HUES64 (cell line): ENCODE measurements at regions not wholly inside any gene's neighbourhood (a gene's known extent, or its start where the extent isn't known, plus 50 kb on each side); places are given as distances from the start of the nearest gene placed in this dataset.

Experiments used
- H3K27ac ChIP-seq: 2 replicates; pipeline ENCODE4 v1.7.0; 2013; ENCODE audit warnings: low read depth, low read length, inconsistent platforms
- H3K27me3 ChIP-seq: 2 replicates; pipeline ENCODE4 v1.6.1; 2013; ENCODE audit warnings: mild to moderate bottlenecking, low read length; ENCODE audit not compliant: insufficient read depth
- H3K36me3 ChIP-seq: 2 replicates; pipeline ENCODE4 v1.6.1; 2013; ENCODE audit warnings: mild to moderate bottlenecking, low read length; ENCODE audit not compliant: insufficient read depth
- H3K4me1 ChIP-seq: 2 replicates; pipeline ENCODE4 v1.6.1; 2013; ENCODE audit warnings: mild to moderate bottlenecking, low read length, moderate library complexity; ENCODE audit not compliant: insufficient read depth
- H3K4me3 ChIP-seq: 2 replicates; pipeline ENCODE4 v1.5.1; 2013; ENCODE audit warnings: mild to moderate bottlenecking, low read length, moderate library complexity
- H3K9ac ChIP-seq: 2 replicates; pipeline ENCODE4 v1.6.1; 2013; ENCODE audit warnings: mild to moderate bottlenecking, low read depth, low read length
- H3K9me3 ChIP-seq: 2 replicates; pipeline ENCODE4 v1.6.1; 2013; ENCODE audit warnings: low read depth, low read length; ENCODE audit not compliant: insufficient read depth
- WGBS: fragments of 150-250, 120-280 bp; methylation state at CpG from one replicate; pipeline ENCODE4 v1.1.7; 2013; ENCODE audit warnings: missing lambda C conversion rate; 5-methylcytosine and 5-hydroxymethylcytosine counted together

- Histone ChIP-seq H3K9me3 (no peaks in the 10 kb centered on the region), H3K9ac (no peak overlapping the region), H3K27ac (no peak overlapping the region), H3K36me3 (no peaks in the 10 kb centered on the region), H3K27me3 (peaks cover 17% of the 10 kb centered on the region), H3K4me1 (peaks cover 23% of the 10 kb centered on the region), H3K4me3 (no peak overlapping the region)
- WGBS = 91% methylated on average over 5 of the region's 5 CpGs
Observed at GRCh38 chr21:15219039-15219438, 154.2 kb upstream of the NRIP1 start.

DNA sequence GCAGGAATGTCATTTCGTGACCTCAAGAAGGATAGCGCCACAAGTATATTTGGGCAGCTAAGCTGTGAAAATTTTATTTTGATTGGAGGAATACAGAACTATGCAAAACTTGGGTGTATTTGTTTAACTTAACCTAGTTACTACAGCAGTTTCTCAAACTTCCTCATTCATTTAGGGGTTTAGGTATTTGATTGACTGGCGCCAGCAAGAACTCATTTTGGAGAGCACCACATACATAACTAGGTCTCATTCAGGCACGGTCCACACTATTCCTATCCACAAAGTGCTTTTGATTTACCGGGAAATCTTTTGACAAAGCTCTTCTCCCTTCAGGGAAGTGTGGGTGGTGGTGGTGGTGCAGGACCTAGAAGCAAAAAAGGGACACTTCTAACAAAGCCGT, 155.1 kb upstream of the NRIP1 start:
- H3K27me3 ChIP-seq = peaks cover 24% of the 10 kb centered on the region
- no peaks in the 10 kb centered on the region for H3K36me3 ChIP-seq
- no peak overlapping the region for H3K9ac ChIP-seq
- H3K4me1 ChIP-seq = peaks cover 23% of the 10 kb centered on the region
- no peak overlapping the region for H3K27ac ChIP-seq
- WGBS = 94% methylated on average over 4 of the region's 6 CpGs
- no peak overlapping the region for H3K4me3 ChIP-seq
- H3K9me3 ChIP-seq = no peaks in the 10 kb centered on the region

DNA sequence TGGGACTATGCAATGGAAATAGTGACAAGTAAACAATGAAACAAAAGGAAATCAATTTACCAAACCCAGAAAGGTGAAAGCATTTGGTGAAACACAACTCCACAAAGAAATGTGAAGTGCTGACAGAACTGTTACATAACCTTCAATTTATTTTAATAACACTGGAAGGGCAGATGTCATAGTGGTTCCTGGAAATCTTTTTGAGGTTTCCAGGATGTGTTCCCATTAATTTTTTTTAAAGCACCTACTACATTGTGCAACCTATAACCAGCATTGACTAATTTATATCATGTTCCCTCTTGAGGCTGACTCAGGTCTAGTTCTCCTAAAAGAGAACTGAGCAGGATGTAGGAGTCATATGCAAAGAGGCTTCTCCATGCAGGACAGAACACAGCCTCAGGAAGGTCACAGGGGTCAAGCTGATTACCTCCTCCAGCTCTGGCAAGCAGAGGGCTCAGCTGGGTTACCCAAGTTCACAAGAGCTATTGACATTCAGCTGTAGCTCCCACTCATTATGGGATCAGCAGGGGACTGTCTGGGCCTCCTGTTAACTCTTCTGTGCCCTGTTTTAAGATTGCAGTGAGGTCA, 157.1 kb upstream of the NRIP1 start:
- Histone ChIP-seq H3K4me3 (no peak overlapping the region), H3K27me3 (peaks cover 24% of the 10 kb centered on the region), H3K4me1 (peaks cover 23% of the 10 kb centered on the region), H3K27ac (no peak overlapping the region), H3K9me3 (no peaks in the 10 kb centered on the region), H3K36me3 (no peaks in the 10 kb centered on the region), H3K9ac (no peak overlapping the region)

DNA sequence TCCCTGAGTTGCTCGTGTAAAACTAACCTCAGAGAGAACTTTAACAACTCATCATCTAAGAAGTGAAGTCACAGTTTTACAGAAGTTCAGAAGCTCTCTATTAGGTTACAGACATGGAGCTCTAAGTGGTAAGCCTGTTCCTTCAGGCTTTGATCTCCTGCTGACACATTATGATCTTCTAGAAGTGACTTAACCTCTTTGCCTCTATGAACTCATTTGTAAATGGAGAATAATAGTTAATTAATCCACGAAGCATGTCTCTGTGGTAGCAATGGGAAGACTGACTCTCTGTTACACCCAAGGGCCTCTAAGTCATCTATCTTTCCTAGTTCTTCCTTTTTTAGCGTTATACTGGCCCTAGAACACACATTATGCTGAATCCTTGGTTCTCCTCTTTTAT, 157.9 kb upstream of the NRIP1 start:
- H3K4me3 ChIP-seq = no peak overlapping the region
- 41% methylated on average over 3 of the region's 3 CpGs for WGBS
- H3K4me1 ChIP-seq = peaks cover 23% of the 10 kb centered on the region
- H3K27ac ChIP-seq = no peak overlapping the region
- no peak overlapping the region for H3K9ac ChIP-seq
- H3K36me3 ChIP-seq = no peaks in the 10 kb centered on the region
- no peaks in the 10 kb centered on the region for H3K9me3 ChIP-seq
- H3K27me3 ChIP-seq = peaks cover 24% of the 10 kb centered on the region

DNA sequence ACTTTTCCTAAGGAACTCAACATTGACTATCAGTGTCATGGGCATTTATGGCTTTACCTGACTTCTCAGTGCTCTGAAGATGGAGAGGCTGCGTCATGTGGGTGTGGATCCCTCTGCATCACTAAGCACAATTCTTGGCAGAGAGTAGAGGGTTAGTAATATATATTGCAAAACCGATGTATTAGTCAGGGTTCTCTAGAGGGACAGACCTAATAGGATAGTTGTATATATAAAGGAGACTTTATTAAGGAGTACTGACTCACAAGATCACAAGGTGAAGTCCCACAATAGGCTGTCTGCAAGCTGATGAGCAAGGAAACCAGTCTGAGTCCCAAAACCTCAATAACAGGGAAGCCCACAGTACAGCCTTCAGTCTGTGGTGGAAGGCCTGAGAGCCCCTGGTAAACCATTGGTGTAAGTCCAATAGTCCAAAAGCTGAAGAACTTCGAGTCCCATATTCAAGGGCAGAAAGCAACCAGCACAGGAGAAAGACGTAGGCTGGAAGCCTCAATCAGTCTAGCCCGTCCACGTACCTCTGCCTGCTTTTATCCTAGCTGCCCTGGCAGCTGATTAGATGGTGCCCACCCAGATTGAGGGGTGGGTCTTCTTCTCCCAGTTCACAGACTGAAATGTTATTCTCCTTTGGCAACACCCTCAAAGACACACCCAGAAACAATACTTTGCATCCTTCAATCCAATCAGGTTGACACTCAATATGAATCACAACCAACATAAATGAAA, 159.7 kb upstream of the NRIP1 start:
- 93% methylated on average over 6 of the region's 6 CpGs for WGBS
- Histone ChIP-seq H3K36me3 (no peaks in the 10 kb centered on the region), H3K27me3 (peaks cover 24% of the 10 kb centered on the region), H3K4me3 (no peak overlapping the region), H3K9me3 (no peaks in the 10 kb centered on the region), H3K27ac (no peak overlapping the region), H3K4me1 (peaks cover 23% of the 10 kb centered on the region), H3K9ac (no peak overlapping the region)

DNA sequence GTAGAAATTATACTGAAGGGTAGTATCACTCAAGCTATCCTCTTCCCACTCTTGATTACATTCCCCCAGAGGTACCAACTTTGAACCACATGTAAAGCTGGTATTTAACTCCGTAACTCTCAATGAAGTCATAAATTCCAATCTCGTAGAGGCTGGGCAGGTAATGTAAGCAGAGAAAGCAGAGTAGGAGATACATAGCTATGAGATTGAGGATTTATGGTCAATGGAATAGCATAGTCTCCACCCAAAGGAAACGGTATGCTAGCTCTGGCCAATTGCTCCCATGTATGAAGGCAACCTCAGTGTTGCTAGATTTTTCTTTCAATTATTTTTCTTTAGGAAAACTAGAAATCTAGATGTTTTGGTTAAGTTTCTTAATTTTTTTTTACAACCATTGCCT, 163.1 kb upstream of the NRIP1 start:
- Histone ChIP-seq H3K27me3 (peaks cover 18% of the 10 kb centered on the region), H3K9me3 (no peaks in the 10 kb centered on the region)
- 98% methylated on average over 3 of the region's 3 CpGs for WGBS

DNA sequence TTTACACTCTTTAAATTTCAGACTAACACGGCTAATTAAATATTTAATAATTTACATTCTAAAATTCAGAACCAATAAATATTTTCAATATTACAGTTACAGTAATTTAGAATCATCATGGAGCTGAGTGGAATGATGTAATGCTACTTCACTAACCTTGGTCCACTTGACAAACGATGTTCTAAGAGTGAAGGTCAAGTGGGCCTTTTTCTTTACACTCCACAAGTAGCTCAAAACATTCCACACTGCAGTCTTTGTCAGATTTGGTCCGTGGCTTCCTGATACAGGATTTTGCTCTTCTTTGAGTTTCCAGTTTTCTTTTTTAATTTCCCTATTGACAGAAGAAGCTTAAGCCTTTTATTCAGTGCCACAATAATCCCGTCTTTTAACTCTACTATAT, 164.6 kb upstream of the NRIP1 start:
- H3K9me3 ChIP-seq = no peaks in the 10 kb centered on the region
- 83% methylated on average over 3 of the region's 4 CpGs for WGBS
- H3K36me3 ChIP-seq = no peaks in the 10 kb centered on the region
- H3K4me3 ChIP-seq = no peak overlapping the region
- H3K9ac ChIP-seq = no peak overlapping the region
- H3K4me1 ChIP-seq = no peaks in the 10 kb centered on the region
- H3K27me3 ChIP-seq = peaks cover 4% of the 10 kb centered on the region
- H3K27ac ChIP-seq = no peak overlapping the region

More for the DNA sequence above, 163.1 kb upstream of the NRIP1 start:
- Histone ChIP-seq H3K4me3 (no peak overlapping the region), H3K36me3 (no peaks in the 10 kb centered on the region), H3K4me1 (peaks cover 5% of the 10 kb centered on the region; the same call in 1 of the 2 replicates), H3K9ac (no peak overlapping the region), H3K27ac (no peak overlapping the region)

GRCh38 chr21:15233611-15234010, 168.8 kb upstream of the NRIP1 start:
- Histone ChIP-seq H3K36me3 (no peaks in the 10 kb centered on the region), H3K4me3 (no peak overlapping the region), H3K27ac (no peak overlapping the region), H3K9ac (no peak overlapping the region), H3K4me1 (no peaks in the 10 kb centered on the region), H3K27me3 (no peaks in the 10 kb centered on the region), H3K9me3 (no peaks in the 10 kb centered on the region)
- no CpG with 5 or more reads among the region's 1 CpG for WGBS

DNA sequence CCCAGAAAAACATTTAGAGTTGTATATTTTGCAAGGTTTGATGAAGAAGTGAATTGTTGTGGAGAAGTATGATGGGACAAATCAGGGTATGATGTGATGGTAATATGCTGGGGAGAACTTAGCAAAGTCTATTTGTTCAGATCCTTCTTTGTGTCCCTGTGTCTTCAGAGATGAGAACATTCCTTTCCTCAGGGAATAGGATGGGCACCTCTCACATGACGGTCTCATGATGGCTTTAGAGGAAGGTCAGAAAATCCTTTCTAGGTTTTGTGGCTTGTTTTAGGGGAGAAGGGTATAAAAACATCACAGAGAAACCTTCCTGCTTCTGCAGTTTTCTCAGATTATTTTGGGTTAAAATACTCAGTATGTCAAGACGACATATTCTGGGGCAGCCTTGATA, 171.3 kb upstream of the NRIP1 start:
- Histone ChIP-seq H3K36me3 (no peaks in the 10 kb centered on the region), H3K9ac (no peak overlapping the region), H3K27me3 (peaks cover 13% of the 10 kb centered on the region; the same call in 1 of the 2 replicates), H3K27ac (no peak overlapping the region), H3K9me3 (no peaks in the 10 kb centered on the region), H3K4me3 (no peak overlapping the region), H3K4me1 (peaks cover 6% of the 10 kb centered on the region)
- 88% methylated on average over 2 of the region's 2 CpGs for WGBS

GRCh38 chr21:15240848-15241247, 176.0 kb upstream of the NRIP1 start:
- H3K4me1 ChIP-seq = peaks cover 30% of the 10 kb centered on the region

GRCh38 chr21:15241997-15242736, 177.4 kb upstream of the NRIP1 start:
- H3K36me3 ChIP-seq = no peaks in the 10 kb centered on the region
- H3K27ac ChIP-seq = peak overlapping the region; percentile 82; the same call in 1 of the 2 replicates
- peaks cover 37% of the 10 kb centered on the region for H3K27me3 ChIP-seq
- peaks cover 30% of the 10 kb centered on the region for H3K4me1 ChIP-seq
- H3K4me3 ChIP-seq = no peak overlapping the region
- H3K9ac ChIP-seq = no peak overlapping the region
- 4% methylated on average over 2 of the region's 2 CpGs for WGBS
- H3K9me3 ChIP-seq = no peaks in the 10 kb centered on the region

More at GRCh38 chr21:15240848-15241247, 176.0 kb upstream of the NRIP1 start:
- Histone ChIP-seq H3K36me3 (no peaks in the 10 kb centered on the region), H3K27me3 (peaks cover 37% of the 10 kb centered on the region), H3K27ac (no peak overlapping the region), H3K9me3 (no peaks in the 10 kb centered on the region), H3K4me3 (no peak overlapping the region), H3K9ac (no peak overlapping the region)
- WGBS = 85% methylated on average over 1 of the region's 2 CpGs
